ENCODE measurements at regions not wholly inside any gene's neighbourhood (a gene's known extent, or its start where the extent isn't known, plus 50 kb on each side); places are given as distances from the start of the nearest gene placed in this dataset.

DNA sequence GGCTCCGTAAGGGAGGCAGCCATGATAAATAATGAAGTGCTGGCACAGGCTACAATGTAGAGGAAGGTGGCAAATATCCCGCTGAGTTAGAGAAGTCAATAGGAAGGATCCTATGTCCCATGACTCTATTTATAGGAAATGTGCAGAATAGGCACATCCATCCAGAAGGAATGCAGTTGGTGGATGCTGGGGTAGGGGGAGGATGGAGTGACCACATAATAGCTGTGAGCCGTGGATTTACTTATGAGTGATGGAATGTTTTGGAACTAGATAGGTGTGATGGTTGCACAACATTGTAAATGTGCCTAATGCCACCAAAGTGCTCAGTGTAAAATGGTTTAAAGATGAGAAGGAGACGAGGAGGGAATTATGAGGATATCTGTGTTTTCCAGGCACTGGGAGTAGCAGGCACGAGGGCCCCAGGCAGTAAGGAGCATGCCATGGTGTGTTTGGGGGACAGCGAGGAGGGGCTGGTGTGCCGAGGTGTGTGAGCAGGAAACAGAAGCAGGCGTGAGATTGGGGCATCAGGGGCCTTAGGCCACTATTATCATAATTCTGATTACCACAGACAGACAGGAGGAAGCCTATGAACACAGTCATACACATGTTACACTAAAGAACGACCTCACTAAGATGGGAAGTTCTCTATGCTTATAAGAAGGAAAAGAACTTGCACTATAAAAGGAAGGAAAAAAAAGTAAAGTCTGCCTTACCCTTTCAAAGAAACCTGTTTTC, 837.3 kb upstream of the TMEM132C start:
- Histone ChIP-seq H2AFZ (ENCODE audit: control insufficient read depth, low read depth, low read length) (no peak overlapping the region), H3K4me1 (ENCODE audit: control insufficient read depth, insufficient read depth, low read length) (no peaks in the 10 kb centered on the region), H3K27me3 (replicated peaks in 1 of 2; ENCODE audit: control insufficient read depth in 2 of 2, insufficient read depth in 2 of 2, low read length in 1 of 2) (no peaks in the 10 kb centered on the region), H3K36me3 (ENCODE audit: control insufficient read depth in 2 of 2, insufficient read depth in 2 of 2, low read length in 1 of 2) (no peaks in the 10 kb centered on the region), H3K9ac (ENCODE audit: control insufficient read depth, insufficient read depth, low read length) (no peak overlapping the region), H3K4me2 (ENCODE audit: control insufficient read depth, insufficient read depth) (no peak overlapping the region), H4K20me1 (ENCODE audit: control insufficient read depth, insufficient read depth) (no peaks in the 10 kb centered on the region), H3K9me3 (replicated peaks; ENCODE audit: control insufficient read depth, insufficient read depth, low read length) (no peaks in the 10 kb centered on the region; the same call in 2 of the 3 replicates), H3K79me2 (ENCODE audit: control insufficient read depth, insufficient read depth, low read length) (no peaks in the 10 kb centered on the region), H3K4me3 (no peak overlapping the region), H3K27ac (ENCODE audit: control insufficient read depth, insufficient read depth) (no peak overlapping the region)
- no peak for TF ChIP-seq MEF2B (IDR thresholded peaks at IDR 0.05; ENCODE audit: partially characterized antibody, poor library complexity, severe bottlenecking)
- TF ChIP-seq POLR2AphosphoS5 (IDR thresholded peaks at IDR 0.05; ENCODE audit: low read length): no peak
- TF ChIP-seq CBFB (IDR thresholded peaks at IDR 0.05; ENCODE audit: low read depth): no peak
- TF ChIP-seq RCOR1 (conservative IDR thresholded peaks at IDR 0.05; ENCODE audit: low read depth, low read length): no peak
- no peak for TF ChIP-seq ESRRA (IDR thresholded peaks at IDR 0.05; ENCODE audit: low read length)
- RAD21 ChIA-PET (ENCODE audit: unreplicated experiment): no interaction called here
- ATAC-seq (no peak), DNase-seq (ENCODE audit: low read depth, low spot score) (no peak), FAIRE-seq (no peak)
- in situ Hi-C loops (cut with MboI) (no loop called here), intact Hi-C loops (cut with micrococcal nuclease; ENCODE audit: unreplicated experiment) (no loop called here)
- 28% methylated on average over 9 of the region's 9 CpGs for WGBS (ENCODE audit: insufficient coverage, insufficient replicate concordance, low lambda C conversion rate, missing lambda C conversion rate)
- POLR2A ChIA-PET: no interaction called here
- SMC1A ChIA-PET (ENCODE audit: uncharacterized antibody, unreplicated experiment): no interaction called here
- CTCF ChIA-PET: no interaction called here
- BruUV-seq (replicated peaks): no TSS peak

DNA sequence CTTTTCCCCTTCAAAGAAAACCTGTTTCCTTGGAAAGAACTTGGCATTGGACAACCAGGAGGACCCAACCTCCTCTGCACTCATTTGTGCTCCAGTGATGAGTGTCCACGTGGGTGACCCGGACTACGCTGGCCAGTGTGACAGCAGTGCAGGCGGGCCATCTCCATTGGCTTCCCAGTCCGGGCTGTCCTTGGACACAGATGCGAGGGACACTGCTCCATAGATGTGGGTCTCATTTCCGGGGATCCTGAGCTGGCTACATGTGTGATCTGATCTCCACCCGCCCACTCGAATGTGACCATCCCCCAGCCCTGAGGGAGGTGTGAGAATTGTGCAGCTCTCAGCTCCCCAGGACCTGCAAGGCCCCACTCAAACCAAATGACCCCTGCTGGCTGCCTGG, 836.6 kb upstream of the TMEM132C start:
- no peak for ATAC-seq
- ChIA-PET RAD21 (ENCODE audit: unreplicated experiment) (no interaction called here), POLR2A (no interaction called here), CTCF (no interaction called here), SMC1A (ENCODE audit: uncharacterized antibody, unreplicated experiment) (no interaction called here)
- no peak overlapping the region for H3K9ac ChIP-seq (ENCODE audit: control insufficient read depth, insufficient read depth, low read length)
- no peak for FAIRE-seq
- no peak overlapping the region for H2AFZ ChIP-seq (ENCODE audit: control insufficient read depth, low read depth, low read length)
- H3K9me3 ChIP-seq (replicated peaks; ENCODE audit: control insufficient read depth, insufficient read depth, low read length): no peaks in the 10 kb centered on the region; the same call in 2 of the 3 replicates
- in situ Hi-C loops (cut with MboI) (no loop called here), intact Hi-C loops (cut with micrococcal nuclease; ENCODE audit: unreplicated experiment) (no loop called here)
- H3K27ac ChIP-seq (ENCODE audit: control insufficient read depth, insufficient read depth): no peak overlapping the region
- no TSS peak for BruUV-seq (replicated peaks)
- no peaks in the 10 kb centered on the region for H3K36me3 ChIP-seq (ENCODE audit: control insufficient read depth in 2 of 2, insufficient read depth in 2 of 2, low read length in 1 of 2)
- no peak overlapping the region for H3K4me3 ChIP-seq
- H3K27me3 ChIP-seq (replicated peaks in 1 of 2; ENCODE audit: control insufficient read depth in 2 of 2, insufficient read depth in 2 of 2, low read length in 1 of 2): no peaks in the 10 kb centered on the region
- no peaks in the 10 kb centered on the region for H3K79me2 ChIP-seq (ENCODE audit: control insufficient read depth, insufficient read depth, low read length)
- DNase-seq (ENCODE audit: low read depth, low spot score): no peak
- H3K4me1 ChIP-seq (ENCODE audit: control insufficient read depth, insufficient read depth, low read length): no peaks in the 10 kb centered on the region
- 27% methylated on average over 9 of the region's 9 CpGs for WGBS (ENCODE audit: insufficient coverage, insufficient replicate concordance, low lambda C conversion rate, missing lambda C conversion rate)
- no peak overlapping the region for H3K4me2 ChIP-seq (ENCODE audit: control insufficient read depth, insufficient read depth)
- no peaks in the 10 kb centered on the region for H4K20me1 ChIP-seq (ENCODE audit: control insufficient read depth, insufficient read depth)
- TF ChIP-seq NRF1 (conservative IDR thresholded peaks at IDR 0.05; ENCODE audit: low read depth, low read length) (no peak), STAT3 (IDR thresholded peaks at IDR 0.05; ENCODE audit: low read depth, low read length) (no peak), SPI1 (IDR thresholded peaks at IDR 0.05; ENCODE audit: borderline replicate concordance, insufficient read depth, low read depth, low read length) (no peak), CBFB (IDR thresholded peaks at IDR 0.05; ENCODE audit: low read depth) (no peak), TCF3 (IDR thresholded peaks at IDR 0.05; ENCODE audit: borderline replicate concordance, insufficient read depth, low read depth, low read length) (no peak), BACH1 (IDR thresholded peaks at IDR 0.05; ENCODE audit: borderline replicate concordance) (no peak), SRF (IDR thresholded peaks at IDR 0.05; ENCODE audit: low read depth in 2 of 2, low read length in 2 of 2) (no peak), IKZF2 (IDR thresholded peaks at IDR 0.05) (no peak), YBX1 (IDR thresholded peaks at IDR 0.05) (no peak)
- TF ChIP-seq, protein P1, sequence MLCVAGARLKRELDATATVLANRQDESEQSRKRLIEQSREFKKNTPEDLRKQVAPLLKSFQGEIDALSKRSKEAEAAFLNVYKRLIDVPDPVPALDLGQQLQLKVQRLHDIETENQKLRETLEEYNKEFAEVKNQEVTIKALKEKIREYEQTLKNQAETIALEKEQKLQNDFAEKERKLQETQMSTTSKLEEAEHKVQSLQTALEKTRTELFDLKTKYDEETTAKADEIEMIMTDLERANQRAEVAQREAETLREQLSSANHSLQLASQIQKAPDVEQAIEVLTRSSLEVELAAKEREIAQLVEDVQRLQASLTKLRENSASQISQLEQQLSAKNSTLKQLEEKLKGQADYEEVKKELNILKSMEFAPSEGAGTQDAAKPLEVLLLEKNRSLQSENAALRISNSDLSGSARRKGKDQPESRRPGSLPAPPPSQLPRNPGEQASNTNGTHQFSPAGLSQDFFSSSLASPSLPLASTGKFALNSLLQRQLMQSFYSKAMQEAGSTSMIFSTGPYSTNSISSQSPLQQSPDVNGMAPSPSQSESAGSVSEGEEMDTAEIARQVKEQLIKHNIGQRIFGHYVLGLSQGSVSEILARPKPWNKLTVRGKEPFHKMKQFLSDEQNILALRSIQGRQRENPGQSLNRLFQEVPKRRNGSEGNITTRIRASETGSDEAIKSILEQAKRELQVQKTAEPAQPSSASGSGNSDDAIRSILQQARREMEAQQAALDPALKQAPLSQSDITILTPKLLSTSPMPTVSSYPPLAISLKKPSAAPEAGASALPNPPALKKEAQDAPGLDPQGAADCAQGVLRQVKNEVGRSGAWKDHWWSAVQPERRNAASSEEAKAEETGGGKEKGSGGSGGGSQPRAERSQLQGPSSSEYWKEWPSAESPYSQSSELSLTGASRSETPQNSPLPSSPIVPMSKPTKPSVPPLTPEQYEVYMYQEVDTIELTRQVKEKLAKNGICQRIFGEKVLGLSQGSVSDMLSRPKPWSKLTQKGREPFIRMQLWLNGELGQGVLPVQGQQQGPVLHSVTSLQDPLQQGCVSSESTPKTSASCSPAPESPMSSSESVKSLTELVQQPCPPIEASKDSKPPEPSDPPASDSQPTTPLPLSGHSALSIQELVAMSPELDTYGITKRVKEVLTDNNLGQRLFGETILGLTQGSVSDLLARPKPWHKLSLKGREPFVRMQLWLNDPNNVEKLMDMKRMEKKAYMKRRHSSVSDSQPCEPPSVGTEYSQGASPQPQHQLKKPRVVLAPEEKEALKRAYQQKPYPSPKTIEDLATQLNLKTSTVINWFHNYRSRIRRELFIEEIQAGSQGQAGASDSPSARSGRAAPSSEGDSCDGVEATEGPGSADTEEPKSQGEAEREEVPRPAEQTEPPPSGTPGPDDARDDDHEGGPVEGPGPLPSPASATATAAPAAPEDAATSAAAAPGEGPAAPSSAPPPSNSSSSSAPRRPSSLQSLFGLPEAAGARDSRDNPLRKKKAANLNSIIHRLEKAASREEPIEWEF (IDR thresholded peaks at IDR 0.05; ENCODE audit: insufficient replicate concordance, low read depth, low read length): no peak
